Activated naive CD8-positive, alpha-beta T cell treated with anti-CD3 and anti-CD28 coated beads, Interleukin-2, amount 50 U/mL, for 24 hours (primary cell): ENCODE measurements at regions not wholly inside any gene's neighbourhood (a gene's known extent, or its start where the extent isn't known, plus 50 kb on each side); places are given as distances from the start of the nearest gene placed in this dataset.

Experiments
- ATAC-seq: fragments of 150-1000 bp; cut with Tn5 transposase; one replicate; pipeline ENCODE4 v1.10.0; 2021
- DNase-seq: peaks from one replicate; pipeline ENCODE4 v3.0.0; 2021
- H3K27ac Mint-ChIP-seq: one replicate; pipeline ENCODE4 v1.8.0; 2021; ENCODE audit warnings: mild to moderate bottlenecking, mixed read lengths
- H3K27me3 Mint-ChIP-seq: one replicate; pipeline ENCODE4 v1.8.0; 2021; ENCODE audit warnings: mixed read lengths
- H3K36me3 Mint-ChIP-seq: one replicate; pipeline ENCODE4 v1.8.0; 2021; ENCODE audit warnings: low read depth, mixed read lengths
- H3K4me1 Mint-ChIP-seq: one replicate; pipeline ENCODE4 v1.8.0; 2021; ENCODE audit warnings: mixed read lengths
- H3K4me3 Mint-ChIP-seq: one replicate; pipeline ENCODE4 v1.8.0; 2021; ENCODE audit warnings: mild to moderate bottlenecking, moderate library complexity, mixed read lengths
- H3K9me3 Mint-ChIP-seq: one replicate; pipeline ENCODE4 v1.8.0; 2021; ENCODE audit warnings: mixed read lengths

GRCh38 chr11:95569207-95569606, 220.4 kb downstream of the FAM76B start:
- Mint-ChIP-seq H3K36me3 (peaks cover 10% of the 10 kb centered on the region), H3K27me3 (no peaks in the 10 kb centered on the region), H3K4me3 (no peak overlapping the region), H3K9me3 (peaks cover 19% of the 10 kb centered on the region), H3K27ac (no peak overlapping the region), H3K4me1 (peaks cover 19% of the 10 kb centered on the region)
- DNase-seq (no peak), ATAC-seq (no peak)

GRCh38 chr11:95568281-95568680, 221.3 kb downstream of the FAM76B start:
- Mint-ChIP-seq H3K9me3 (peaks cover 19% of the 10 kb centered on the region), H3K4me3 (no peak overlapping the region), H3K27me3 (no peaks in the 10 kb centered on the region), H3K27ac (no peak overlapping the region), H3K4me1 (peaks cover 26% of the 10 kb centered on the region), H3K36me3 (peaks cover 10% of the 10 kb centered on the region)
- DNase-seq (no peak), ATAC-seq (no peak)

GRCh38 chr11:95567685-95568084, 221.9 kb downstream of the FAM76B start:
- no peak for DNase-seq
- no peak for ATAC-seq
- Mint-ChIP-seq H3K4me3 (no peak overlapping the region), H3K9me3 (peaks cover 19% of the 10 kb centered on the region), H3K27ac (no peak overlapping the region), H3K4me1 (peaks cover 30% of the 10 kb centered on the region), H3K27me3 (no peaks in the 10 kb centered on the region), H3K36me3 (peaks cover 10% of the 10 kb centered on the region)

- Mint-ChIP-seq H3K4me1 (peaks cover 34% of the 10 kb centered on the region), H3K36me3 (peaks cover 10% of the 10 kb centered on the region), H3K4me3 (no peak overlapping the region), H3K27me3 (no peaks in the 10 kb centered on the region), H3K27ac (no peak overlapping the region), H3K9me3 (peaks cover 19% of the 10 kb centered on the region)
- DNase-seq (no peak), ATAC-seq (no peak)
Measured at GRCh38 chr11:95566211-95566610, 223.4 kb downstream of the FAM76B start.

GRCh38 chr11:95565724-95566141, 223.8 kb downstream of the FAM76B start:
- no peak overlapping the region for H3K4me3 Mint-ChIP-seq
- H3K27me3 Mint-ChIP-seq, result no peaks in the 10 kb centered on the region
- H3K4me1 Mint-ChIP-seq, result peaks cover 34% of the 10 kb centered on the region
- peaks cover 10% of the 10 kb centered on the region for H3K36me3 Mint-ChIP-seq
- ATAC-seq, result no peak
- peaks cover 19% of the 10 kb centered on the region for H3K9me3 Mint-ChIP-seq
- no peak for DNase-seq
- H3K27ac Mint-ChIP-seq, result no peak overlapping the region

- DNase-seq (no peak), ATAC-seq (peak; percentile 68)
- peaks cover 34% of the 10 kb centered on the region for H3K4me1 Mint-ChIP-seq
- H3K4me3 Mint-ChIP-seq, result no peak overlapping the region
- peaks cover 7% of the 10 kb centered on the region for H3K9me3 Mint-ChIP-seq
- H3K36me3 Mint-ChIP-seq, result peaks cover 4% of the 10 kb centered on the region
- H3K27me3 Mint-ChIP-seq, result no peaks in the 10 kb centered on the region
- H3K27ac Mint-ChIP-seq, result no peak overlapping the region
Measured at GRCh38 chr11:95563859-95564258, 225.7 kb downstream of the FAM76B start.

GRCh38 chr11:95563173-95563572, 226.4 kb downstream of the FAM76B start:
- DNase-seq (no peak), ATAC-seq (no peak)
- Mint-ChIP-seq H3K9me3 (peaks cover 4% of the 10 kb centered on the region), H3K4me3 (no peak overlapping the region), H3K27ac (no peak overlapping the region), H3K27me3 (no peaks in the 10 kb centered on the region), H3K36me3 (peaks cover under 1% of the 10 kb centered on the region), H3K4me1 (peaks cover 34% of the 10 kb centered on the region)

GRCh38 chr11:95562196-95562921, 227.2 kb downstream of the FAM76B start:
- ATAC-seq, result no peak
- Mint-ChIP-seq H3K27me3 (no peaks in the 10 kb centered on the region), H3K9me3 (no peaks in the 10 kb centered on the region), H3K27ac (no peak overlapping the region), H3K4me3 (no peak overlapping the region), H3K36me3 (no peaks in the 10 kb centered on the region), H3K4me1 (peaks cover 29% of the 10 kb centered on the region)
- no peak for DNase-seq

GRCh38 chr11:95559899-95560298, 229.7 kb downstream of the FAM76B start:
- Mint-ChIP-seq H3K27me3 (no peaks in the 10 kb centered on the region), H3K4me3 (no peak overlapping the region), H3K36me3 (no peaks in the 10 kb centered on the region), H3K9me3 (no peaks in the 10 kb centered on the region), H3K27ac (no peak overlapping the region), H3K4me1 (peaks cover 43% of the 10 kb centered on the region)
- no peak for ATAC-seq
- DNase-seq, result no peak

- ATAC-seq, result no peak
Measured at GRCh38 chr11:95557376-95557775, 232.2 kb downstream of the FAM76B start.

GRCh38 chr11:95556342-95557163, 233.0 kb downstream of the FAM76B start:
- no peaks in the 10 kb centered on the region for H3K27me3 Mint-ChIP-seq
- ATAC-seq (peak; percentile 86), DNase-seq (peak; percentile 6)

More at GRCh38 chr11:95557376-95557775, 232.2 kb downstream of the FAM76B start:
- no peaks in the 10 kb centered on the region for H3K36me3 Mint-ChIP-seq
- peaks cover 25% of the 10 kb centered on the region for H3K4me1 Mint-ChIP-seq
- DNase-seq, result no peak
- H3K27ac Mint-ChIP-seq, result peak overlapping the region; percentile 93
- H3K4me3 Mint-ChIP-seq, result no peak overlapping the region
- H3K9me3 Mint-ChIP-seq, result no peaks in the 10 kb centered on the region
- H3K27me3 Mint-ChIP-seq, result no peaks in the 10 kb centered on the region

GRCh38 chr11:95556011-95556341, 233.6 kb downstream of the FAM76B start:
- Mint-ChIP-seq H3K27me3 (no peaks in the 10 kb centered on the region), H3K4me3 (peak overlapping the region; percentile 32), H3K4me1 (peaks cover 22% of the 10 kb centered on the region), H3K36me3 (no peaks in the 10 kb centered on the region), H3K27ac (peak overlapping the region; percentile 93), H3K9me3 (peaks cover 3% of the 10 kb centered on the region)
- ATAC-seq (no peak), DNase-seq (no peak)

More at GRCh38 chr11:95556342-95557163, 233.0 kb downstream of the FAM76B start:
- Mint-ChIP-seq H3K27ac (peak overlapping the region; percentile 93), H3K9me3 (no peaks in the 10 kb centered on the region), H3K4me1 (peaks cover 22% of the 10 kb centered on the region), H3K36me3 (no peaks in the 10 kb centered on the region), H3K4me3 (peak overlapping the region; percentile 38)

- Mint-ChIP-seq H3K36me3 (no peaks in the 10 kb centered on the region), H3K9me3 (peaks cover 6% of the 10 kb centered on the region), H3K4me3 (no peak overlapping the region), H3K4me1 (peaks cover 23% of the 10 kb centered on the region), H3K27me3 (no peaks in the 10 kb centered on the region), H3K27ac (no peak overlapping the region)
- DNase-seq (no peak), ATAC-seq (no peak)
Measured at GRCh38 chr11:95554911-95555310, 234.7 kb downstream of the FAM76B start.

- Mint-ChIP-seq H3K27ac (no peak overlapping the region), H3K27me3 (no peaks in the 10 kb centered on the region), H3K9me3 (peaks cover 6% of the 10 kb centered on the region), H3K36me3 (no peaks in the 10 kb centered on the region), H3K4me3 (no peak overlapping the region), H3K4me1 (peaks cover 32% of the 10 kb centered on the region)
- no peak for DNase-seq
- no peak for ATAC-seq
Measured at GRCh38 chr11:95549301-95549700, 240.3 kb downstream of the FAM76B start.

GRCh38 chr11:95548416-95548815, 241.2 kb downstream of the FAM76B start:
- Mint-ChIP-seq H3K4me1 (peaks cover 37% of the 10 kb centered on the region), H3K27me3 (no peaks in the 10 kb centered on the region), H3K36me3 (no peaks in the 10 kb centered on the region), H3K4me3 (no peak overlapping the region), H3K9me3 (peaks cover 6% of the 10 kb centered on the region), H3K27ac (no peak overlapping the region)
- no peak for DNase-seq
- ATAC-seq, result no peak
